GM06990 (cell line): ENCODE measurements at regions not wholly inside any gene's neighbourhood (a gene's known extent, or its start where the extent isn't known, plus 50 kb on each side); places are given as distances from the start of the nearest gene placed in this dataset.

Source experiments
- DNase-seq: peaks from one replicate; pipeline ENCODE4 v3.0.0-alpha.2; 2011; ENCODE audit not compliant: insufficient read length; ENCODE audit errors: extremely low read depth
- H3K27me3 ChIP-seq: replicated peaks from 2 replicates; pipeline ENCODE4 v1.6.0; 2011; ENCODE audit warnings: low read length; ENCODE audit not compliant: control insufficient read depth, insufficient read depth
- H3K36me3 ChIP-seq: 2 replicates; pipeline ENCODE4 v1.5.1; 2011; ENCODE audit warnings: low read length; ENCODE audit not compliant: control insufficient read depth, insufficient read depth
- H3K4me3 ChIP-seq: replicated peaks from 2 replicates; pipeline ENCODE4 v1.5.1; 2011; ENCODE audit warnings: low read depth, mild to moderate bottlenecking, control low read depth, low read length
- CTCF ChIP-seq: IDR thresholded peaks from 2 replicates; pipeline ENCODE4 v1.5.1; 2011; ENCODE audit warnings: low read length, control low read depth, mild to moderate bottlenecking, inconsistent platforms; ENCODE audit not compliant: insufficient read depth, poor library complexity, severe bottlenecking

GRCh38 chrX:42524379-42524778, 253.6 kb downstream of the PPP1R2C start:
- no peaks in the 10 kb centered on the region for H3K36me3 ChIP-seq
- H3K27me3 ChIP-seq, result no peaks in the 10 kb centered on the region
- DNase-seq, result no peak
- no peak overlapping the region for H3K4me3 ChIP-seq
- no peak for TF ChIP-seq CTCF

GRCh38 chrX:42519666-42520231, 258.2 kb downstream of the PPP1R2C start:
- peak; percentile 13 for TF ChIP-seq CTCF
- no peak for DNase-seq
- no peak overlapping the region for H3K4me3 ChIP-seq
- H3K36me3 ChIP-seq, result no peaks in the 10 kb centered on the region
- H3K27me3 ChIP-seq, result no peaks in the 10 kb centered on the region

DNA sequence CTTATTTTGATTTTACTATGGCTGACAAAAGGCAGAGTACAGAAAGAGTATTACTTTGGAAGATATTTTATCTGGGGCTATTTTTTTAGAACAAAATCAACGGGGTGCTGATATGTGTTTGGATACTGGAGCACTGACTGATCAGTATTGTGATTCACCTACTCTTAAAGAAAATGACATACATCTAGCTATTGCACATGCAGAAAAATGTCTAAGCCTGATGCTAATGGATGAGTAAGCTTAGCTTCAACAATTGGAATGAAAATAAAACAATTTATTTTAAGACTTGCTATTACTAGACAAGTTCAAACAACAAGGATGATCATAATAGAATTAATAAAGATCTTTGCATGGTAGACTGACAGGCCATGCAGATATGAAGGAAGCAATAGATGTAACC, 262.0 kb downstream of the PPP1R2C start:
- TF ChIP-seq CTCF, result no peak
- no peaks in the 10 kb centered on the region for H3K27me3 ChIP-seq
- no peaks in the 10 kb centered on the region for H3K36me3 ChIP-seq
- H3K4me3 ChIP-seq, result no peak overlapping the region
- no peak for DNase-seq

- no peak overlapping the region for H3K4me3 ChIP-seq
- H3K27me3 ChIP-seq, result no peaks in the 10 kb centered on the region
- DNase-seq, result no peak
- TF ChIP-seq CTCF, result no peak
- H3K36me3 ChIP-seq, result no peaks in the 10 kb centered on the region
These were observed 272.9 kb downstream of the PPP1R2C start for GRCh38 chrX:42505016-42505415.

GRCh38 chrX:42499620-42500019, 278.3 kb downstream of the PPP1R2C start:
- no peak for TF ChIP-seq CTCF
- Histone ChIP-seq H3K36me3 (no peaks in the 10 kb centered on the region), H3K4me3 (no peak overlapping the region), H3K27me3 (no peaks in the 10 kb centered on the region)
- no peak for DNase-seq

DNA sequence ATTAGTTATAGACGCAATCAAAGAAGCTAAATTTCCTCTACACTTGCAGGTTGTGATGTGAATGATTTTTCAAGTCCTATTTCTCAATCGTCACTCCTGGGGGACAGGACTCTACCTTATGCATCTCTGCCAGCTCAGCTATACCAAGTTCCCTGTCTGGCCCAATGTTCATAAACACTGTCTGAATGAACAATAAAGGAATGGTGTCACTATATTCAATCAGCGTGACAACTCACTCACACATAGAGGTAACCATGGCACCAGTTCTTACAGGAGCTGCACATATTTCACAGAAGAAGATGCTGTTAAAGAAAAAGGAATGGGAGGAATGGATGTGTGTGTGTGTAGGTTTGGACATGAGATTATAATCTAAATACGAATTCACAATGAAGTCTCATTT, 280.6 kb downstream of the PPP1R2C start:
- no peak for TF ChIP-seq CTCF
- no peak for DNase-seq
- Histone ChIP-seq H3K27me3 (no peaks in the 10 kb centered on the region), H3K4me3 (no peak overlapping the region), H3K36me3 (no peaks in the 10 kb centered on the region)
